Heart left ventricle (tissue), 16 donors: ENCODE measurements at regions not wholly inside any gene's neighbourhood (a gene's known extent, or its start where the extent isn't known, plus 50 kb on each side); places are given as distances from the start of the nearest gene placed in this dataset.

ENCODE experiments used
- ATAC-seq, 4 donors: fragments of 200-7000 bp; cut with Tn5 transposase; one replicate each; pipeline ENCODE4 v1.9.1; 2020 to 2022; ENCODE audit warnings: moderate library complexity in 4 of 4, mild to moderate bottlenecking in 3 of 4, moderate number of reproducible peaks in 1 of 4
- DNase-seq, 5 donors: peaks; one replicate each; pipeline ENCODE4 v3.0.0-alpha.2; 2020
- H3K27ac ChIP-seq, 12 donors: fragments of 200-600 bp; sonication (generic) in 4 of 12; one replicate each; pipeline versions ENCODE4 v1.5.0 to v1.8.0; 2016 to 2022; ENCODE audit warnings: mild to moderate bottlenecking in 2 of 12
- H3K27me3 ChIP-seq, 9 donors: fragments of 200-600 bp; sonication (generic) in 2 of 9; one replicate each; pipeline versions ENCODE4 v1.5.1 to v1.8.0; 2016 to 2022; ENCODE audit warnings: mild to moderate bottlenecking in 3 of 9
- H3K36me3 ChIP-seq, 9 donors: fragments of 200-600 bp; sonication (generic) in 2 of 9; one replicate each; pipeline versions ENCODE4 v1.5.0 to v1.8.0; 2018 to 2022; ENCODE audit warnings: mild to moderate bottlenecking in 2 of 9
- H3K4me1 ChIP-seq, 12 donors: fragments of 200-600 bp; sonication (generic) in 4 of 12; one replicate each; pipeline versions ENCODE4 v1.5.0 to v1.8.0; 2016 to 2022; ENCODE audit warnings: mild to moderate bottlenecking in 3 of 12
- H3K4me3 ChIP-seq, 12 donors: fragments of 200-600 bp; sonication (generic) in 4 of 12; one replicate each; pipeline versions ENCODE4 v1.5.0 to v1.8.0; 2017 to 2022; ENCODE audit warnings: mild to moderate bottlenecking in 9 of 12, moderate library complexity in 4 of 12
- H3K9me3 ChIP-seq, 12 donors: fragments of 200-600 bp; sonication (generic) in 4 of 12; one replicate each; pipeline versions ENCODE4 v1.5.0 to v1.8.0; 2016 to 2022; ENCODE audit warnings: mild to moderate bottlenecking in 1 of 12
- CTCF ChIP-seq, 12 donors: fragments of 200-600 bp; sonication (generic) in 4 of 12; IDR thresholded peaks; one replicate each; pipeline versions ENCODE4 v1.5.0 to v1.8.0; 2018 to 2022; ENCODE audit warnings: antibody characterized with exemption in 12 of 12, mild to moderate bottlenecking in 5 of 12
- POLR2A ChIP-seq, 2 donors: fragments of 450-650 bp; IDR thresholded peaks; one replicate each; pipeline ENCODE4 v1.6.1; 2017; ENCODE audit warnings: antibody characterized with exemption in 2 of 2, mild to moderate bottlenecking in 2 of 2, moderate library complexity in 2 of 2
- WGBS, 4 donors: extraction: QIAGEN DNeasy Blood & Tissue Kit in 2 of 4; methylation state at CpG; one replicate each; pipeline versions ENCODE4 v1.1.5 to v1.1.7; 2013 to 2018; 5-methylcytosine and 5-hydroxymethylcytosine counted together
- intact Hi-C, 10 donors: fragments of 100-400 bp; cut with DNase I; formaldehyde crosslinking; loops; one replicate each; pipeline versions ENCODE4 v1.11.1 to v1.14.2; 2022
- donor health status: ischemic (EF 13 %, LVEDD 7.1; RV severe dilation, severe dysfunction).
- donor health status: healthy with polysubstance abuse.
- donor health status: DM: no; HTN: yes; CAD: no.
- donor health status: DM: no; HTN: no; CAD: no.
- donor health status: ischemic (EF 25% LVEDD 6.9; RV normal size, moderate dysfunction).
- donor health status: ischemic (EF 25% LVEDD 5.7; RV mildly dilated, moderate dysfunction).
- donor health status: healthy.
- donor health status: DM: yes; HTN: yes; CAD: no.
- donor health status: ischemic (EF 35%, LVEDD 5.7; RV mildly dilated, moderate dysfunction).
- donor health status: nonischemic (EF 11% LVEDD 7.7; RV severe dilation, severe dysfunction).
- donor health status: DM: yes; HTN: yes; CAD: no.
- donor health status: PGD.
- donor health status: ischemic (EF 29% LVEDD 5.4; RV normal size, mild dysfunction).
- donor health status: nonischemic (EF 23%, LVEDD 6.1; RV moderate dilation, normal function).

GRCh38 chr13:75913925-75914324 lies 277.8 kb downstream of the LMO7 start:
- TF ChIP-seq POLR2A (IDR thresholded peaks at IDR 0.05): no peak
- no peak for TF ChIP-seq CTCF (IDR thresholded peaks at IDR 0.05)
- Histone ChIP-seq H3K36me3 (no peaks in the 10 kb centered on the region), H3K4me1 (no peaks in the 10 kb centered on the region), H3K27me3 (no peaks in the 10 kb centered on the region), H3K9me3 (peaks cover 0 to 7% (median 0%) of the 10 kb centered on the region in 12 donors), H3K4me3 (no peak overlapping the region), H3K27ac (no peak overlapping the region)
- intact Hi-C loops: no loop called here
- DNase-seq (no peak), ATAC-seq (no peak)
- WGBS, 4 donors: 78 to 83% (median 80%) methylated on average over 5 of the region's 5 CpGs

GRCh38 chr13:75910591-75910990 lies 274.5 kb downstream of the LMO7 start:
- H3K4me1 ChIP-seq: peaks cover 0 to 8% (median 0%) of the 10 kb centered on the region in 12 donors
- H3K36me3 ChIP-seq: no peaks in the 10 kb centered on the region
- intact Hi-C loops: no loop called here
- ATAC-seq (no peak), DNase-seq (no peak)
- 82 to 91% (median 91%) methylated on average over 2 of the region's 2 CpGs for WGBS, 4 donors
- no peaks in the 10 kb centered on the region for H3K27me3 ChIP-seq
- no peak overlapping the region for H3K27ac ChIP-seq
- no peaks in the 10 kb centered on the region for H3K9me3 ChIP-seq
- no peak overlapping the region for H3K4me3 ChIP-seq
- TF ChIP-seq CTCF (IDR thresholded peaks at IDR 0.05) (no peak), POLR2A (IDR thresholded peaks at IDR 0.05) (no peak)
